Fibroblast of lung (primary cell): ENCODE measurements at regions not wholly inside any gene's neighbourhood (a gene's known extent, or its start where the extent isn't known, plus 50 kb on each side); places are given as distances from the start of the nearest gene placed in this dataset.

Experiments used
- DNase-seq, 2 donors: peaks; one replicate each; pipeline versions ENCODE4 v3.0.0 to v3.0.0-alpha.2; 2010; ENCODE audit warnings: low read depth in 2 of 2
- H2AFZ ChIP-seq: 2 replicates; pipeline ENCODE4 v1.5.1; 2012; ENCODE audit warnings: low read length, control low read depth, inconsistent platforms
- H3K27ac ChIP-seq: 2 replicates; pipeline ENCODE4 v1.5.1; 2011; ENCODE audit warnings: low read length, control low read depth; ENCODE audit not compliant: insufficient read depth
- H3K27me3 ChIP-seq: 2 replicates; pipeline ENCODE4 v1.5.1; 2011; ENCODE audit warnings: mild to moderate bottlenecking, low read length; ENCODE audit not compliant: control insufficient read depth, insufficient read depth
- H3K36me3 ChIP-seq: 2 replicates; pipeline ENCODE4 v1.5.1; 2011; ENCODE audit warnings: low read length; ENCODE audit not compliant: control insufficient read depth, insufficient read depth
- H3K4me1 ChIP-seq: 2 replicates; pipeline ENCODE4 v1.5.1; 2011; ENCODE audit warnings: low read length; ENCODE audit not compliant: control insufficient read depth, insufficient read depth; ENCODE audit errors: extremely low read depth
- H3K4me2 ChIP-seq: 2 replicates; pipeline ENCODE4 v1.5.1; 2011; ENCODE audit warnings: low read length, control low read depth; ENCODE audit not compliant: insufficient read depth; ENCODE audit errors: extremely low read depth
- H3K4me3 ChIP-seq, 4 experiments: fragments of 200-600 bp in 1 of 4; sonication (generic) in 1 of 4; replicated peaks in 1 of 4; 2 replicates each; pipeline ENCODE4 v1.5.1; 2011 to 2016; ENCODE audit warnings: low read length in 4 of 4, low read depth in 3 of 4, mild to moderate bottlenecking in 3 of 4, control low read depth in 2 of 4, inconsistent platforms in 1 of 4, mixed read lengths in 1 of 4; ENCODE audit not compliant: insufficient read depth in 1 of 4; ENCODE audit errors: control extremely low read depth in 1 of 4
- H3K79me2 ChIP-seq: 2 replicates; pipeline ENCODE4 v1.5.1; 2012; ENCODE audit warnings: mild to moderate bottlenecking, low read length, inconsistent platforms; ENCODE audit not compliant: control insufficient read depth, insufficient read depth
- H3K9ac ChIP-seq: 2 replicates; pipeline ENCODE4 v1.5.1; 2011; ENCODE audit warnings: mild to moderate bottlenecking, low read length, control low read depth; ENCODE audit not compliant: insufficient read depth
- H3K9me3 ChIP-seq: 2 replicates; pipeline ENCODE4 v1.5.1; 2012; ENCODE audit warnings: low read depth, low read length; ENCODE audit not compliant: control insufficient read depth, insufficient read depth
- H4K20me1 ChIP-seq: 2 replicates; pipeline ENCODE4 v1.5.1; 2011; ENCODE audit warnings: low read length; ENCODE audit not compliant: control insufficient read depth, insufficient read depth; ENCODE audit errors: extremely low read depth
- TF ChIP-seq, protein P1 (sequence below), 2 donors: IDR thresholded peaks in 1 of 2; conservative IDR thresholded peaks in 1 of 2; 1 replicate in 1 of 2; 2 replicates in 1 of 2; pipeline ENCODE4 v1.5.1; 2011 to 2012; ENCODE audit warnings: low read length in 2 of 2, control low read depth in 1 of 2, inconsistent platforms in 1 of 2, low read depth in 1 of 2, mild to moderate bottlenecking in 1 of 2

GRCh38 chr5:154140381-154140780 is 50.2 kb upstream of the GALNT10 start:
- Histone ChIP-seq H3K27me3 (no peaks in the 10 kb centered on the region), H4K20me1 (no peaks in the 10 kb centered on the region), H2AFZ (no peak overlapping the region), H3K79me2 (no peaks in the 10 kb centered on the region), H3K4me2 (no peak overlapping the region), H3K4me1 (no peaks in the 10 kb centered on the region), H3K4me3 (no peak overlapping the region), H3K36me3 (no peaks in the 10 kb centered on the region), H3K9me3 (no peaks in the 10 kb centered on the region), H3K9ac (no peak overlapping the region), H3K27ac (no peak overlapping the region)
- TF ChIP-seq, protein P1, sequence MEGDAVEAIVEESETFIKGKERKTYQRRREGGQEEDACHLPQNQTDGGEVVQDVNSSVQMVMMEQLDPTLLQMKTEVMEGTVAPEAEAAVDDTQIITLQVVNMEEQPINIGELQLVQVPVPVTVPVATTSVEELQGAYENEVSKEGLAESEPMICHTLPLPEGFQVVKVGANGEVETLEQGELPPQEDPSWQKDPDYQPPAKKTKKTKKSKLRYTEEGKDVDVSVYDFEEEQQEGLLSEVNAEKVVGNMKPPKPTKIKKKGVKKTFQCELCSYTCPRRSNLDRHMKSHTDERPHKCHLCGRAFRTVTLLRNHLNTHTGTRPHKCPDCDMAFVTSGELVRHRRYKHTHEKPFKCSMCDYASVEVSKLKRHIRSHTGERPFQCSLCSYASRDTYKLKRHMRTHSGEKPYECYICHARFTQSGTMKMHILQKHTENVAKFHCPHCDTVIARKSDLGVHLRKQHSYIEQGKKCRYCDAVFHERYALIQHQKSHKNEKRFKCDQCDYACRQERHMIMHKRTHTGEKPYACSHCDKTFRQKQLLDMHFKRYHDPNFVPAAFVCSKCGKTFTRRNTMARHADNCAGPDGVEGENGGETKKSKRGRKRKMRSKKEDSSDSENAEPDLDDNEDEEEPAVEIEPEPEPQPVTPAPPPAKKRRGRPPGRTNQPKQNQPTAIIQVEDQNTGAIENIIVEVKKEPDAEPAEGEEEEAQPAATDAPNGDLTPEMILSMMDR (conservative IDR thresholded peaks at IDR 0.05 in 1 of 2, IDR thresholded peaks at IDR 0.05 in 1 of 2; ENCODE audit: low read depth in 1 of 2, low read length in 2 of 2) = no peak
- no peak for DNase-seq
